ENCODE measurements at regions not wholly inside any gene's neighbourhood (a gene's known extent, or its start where the extent isn't known, plus 50 kb on each side); places are given as distances from the start of the nearest gene placed in this dataset.

GRCh38 chr4:187215438-187215837, 491.8 kb upstream of the FAT1 start:
- TF ChIP-seq CTCF (IDR thresholded peaks at IDR 0.05): no peak
- no peak for TF ChIP-seq EZH2 (IDR thresholded peaks at IDR 0.05; ENCODE audit: borderline replicate concordance, insufficient read depth, low read depth, low read length, poor library complexity, severe bottlenecking)

All from B cell (primary cell).